H1 (cell line): ENCODE measurements at regions not wholly inside any gene's neighbourhood (a gene's known extent, or its start where the extent isn't known, plus 50 kb on each side); places are given as distances from the start of the nearest gene placed in this dataset.

Experiments used
- CTCF ChIA-PET: fragments of 300-600 bp; sonication (Branson Sonifier 250); formaldehyde crosslinking; loops from one replicate; lab custom pipeline; 2021; ENCODE audit not compliant: partially characterized antibody; lab: Charles Lee
- POLR2A ChIA-PET: fragments of 300-600 bp; sonication (Branson Sonifier 250); formaldehyde crosslinking; loops from one replicate; lab custom pipeline; 2021; ENCODE audit warnings: inconsistent platforms; ENCODE audit not compliant: partially characterized antibody; lab: Charles Lee
- DNase-seq, 2 experiments: peaks; one replicate each; pipeline versions ENCODE4 v3.0.0 to v3.0.0-alpha.2; 2010 to 2022; ENCODE audit warnings: low spot score in 2 of 2, low read depth in 1 of 2, mixed read lengths in 1 of 2
- FAIRE-seq: peaks from 2 replicates; lab custom pipeline; 2011; peaks lifted over from hg19 to GRCh38; lab: Jason Lieb, UNC
- H2AFZ ChIP-seq: 2 replicates; pipeline ENCODE4 v1.8.1; 2012; ENCODE audit warnings: low read length, inconsistent platforms
- H2AK5ac ChIP-seq: 2 replicates; pipeline ENCODE4 v1.6.1; 2013; ENCODE audit warnings: low read depth, low read length
- H2BK120ac ChIP-seq: replicated peaks from 2 replicates; pipeline ENCODE3; 2013; ENCODE audit warnings: low read depth, low read length, inconsistent platforms
- H2BK12ac ChIP-seq: 2 replicates; pipeline ENCODE4 v1.6.1; 2013; ENCODE audit warnings: low read depth, low read length
- H2BK15ac ChIP-seq: 2 replicates; pipeline ENCODE4 v1.6.1; 2013; ENCODE audit warnings: low read length
- H2BK20ac ChIP-seq: 2 replicates; pipeline ENCODE4 v1.6.1; 2013; ENCODE audit warnings: low read length
- H2BK5ac ChIP-seq: 2 replicates; pipeline ENCODE4 v1.6.1; 2013; ENCODE audit warnings: low read depth, low read length
- H3K14ac ChIP-seq: 2 replicates; pipeline ENCODE4 v1.6.1; 2013; ENCODE audit warnings: inconsistent platforms; ENCODE audit not compliant: insufficient read length
- H3K18ac ChIP-seq: 2 replicates; pipeline ENCODE4 v1.6.1; 2013; ENCODE audit warnings: low read length; ENCODE audit errors: extremely low read depth
- H3K23ac ChIP-seq: 2 replicates; pipeline ENCODE4 v1.6.1; 2013; ENCODE audit warnings: inconsistent platforms; ENCODE audit not compliant: insufficient read length
- H3K23me2 ChIP-seq: 2 replicates; pipeline ENCODE4 v1.6.1; 2013; ENCODE audit warnings: low read depth, low read length
- H3K27ac ChIP-seq: 2 replicates; pipeline ENCODE4 v1.6.1; 2011; ENCODE audit warnings: low read depth, low read length, inconsistent platforms
- H3K27me3 ChIP-seq, 4 experiments: replicated peaks in 1 of 4; 1 replicate in 1 of 4; 2 replicates in 3 of 4; pipeline versions ENCODE4 v1.6.1 to v1.8.1; 2011 to 2013; ENCODE audit warnings: low read length in 3 of 4, mild to moderate bottlenecking in 3 of 4, inconsistent platforms in 2 of 4, mixed read lengths in 2 of 4, moderate library complexity in 1 of 4; ENCODE audit not compliant: control insufficient read depth in 3 of 4, insufficient read depth in 3 of 4; ENCODE audit errors: extremely low read depth in 1 of 4
- H3K36me3 ChIP-seq, 4 experiments: 2 replicates each; pipeline versions ENCODE4 v1.6.1 to v1.8.1; 2011 to 2013; ENCODE audit warnings: mild to moderate bottlenecking in 4 of 4, low read length in 3 of 4, moderate library complexity in 2 of 4, control low read depth in 1 of 4, inconsistent platforms in 1 of 4; ENCODE audit not compliant: insufficient read depth in 4 of 4, control insufficient read depth in 2 of 4
- H3K4ac ChIP-seq: replicated peaks from 2 replicates; pipeline ENCODE3; 2013; ENCODE audit warnings: low read length, low read depth, mixed read lengths, inconsistent platforms; ENCODE audit not compliant: insufficient read length
- H3K4me1 ChIP-seq, 4 experiments: replicated peaks in 1 of 4; 1 replicate in 1 of 4; 2 replicates in 3 of 4; pipeline versions ENCODE4 v1.6.1 to v1.8.1; 2011 to 2013; ENCODE audit warnings: low read length in 3 of 4, inconsistent platforms in 2 of 4, mixed read lengths in 1 of 4; ENCODE audit not compliant: insufficient read depth in 4 of 4, control insufficient read depth in 3 of 4
- H3K4me2 ChIP-seq, 2 experiments: 2 replicates each; pipeline versions ENCODE4 v1.6.1 to v1.8.1; 2011 to 2013; ENCODE audit warnings: low read depth in 2 of 2, low read length in 2 of 2, control low read depth in 1 of 2, inconsistent platforms in 1 of 2, mild to moderate bottlenecking in 1 of 2; ENCODE audit not compliant: insufficient read depth in 1 of 2
- H3K4me3 ChIP-seq, 4 experiments: fragments of 200-600, 300-600 bp in 1 of 4; sonication (generic), shearing (Covaris generic), sonication (Bioruptor Twin) in 1 of 4; 2 replicates each; pipeline versions ENCODE4 v1.5.1 to v1.8.1; 2011 to 2016; ENCODE audit warnings: low read length in 4 of 4, low read depth in 3 of 4, control low read depth in 2 of 4, inconsistent platforms in 2 of 4, mild to moderate bottlenecking in 2 of 4, mixed read lengths in 1 of 4, moderate library complexity in 1 of 4; ENCODE audit not compliant: insufficient read depth in 2 of 4; ENCODE audit errors: extremely low read depth in 1 of 4
- H3K56ac ChIP-seq: replicated peaks from 2 replicates; pipeline ENCODE3; 2013; ENCODE audit warnings: low read depth, mild to moderate bottlenecking, mixed read lengths, low read length, inconsistent platforms; ENCODE audit not compliant: insufficient read length
- H3K79me1 ChIP-seq: 2 replicates; pipeline ENCODE4 v1.6.1; 2013; ENCODE audit warnings: low read depth, low read length, control low read depth
- H3K79me2 ChIP-seq, 2 experiments: 2 replicates each; pipeline versions ENCODE4 v1.6.1 to v1.8.1; 2012 to 2013; ENCODE audit warnings: low read length in 2 of 2, mild to moderate bottlenecking in 2 of 2, inconsistent platforms in 1 of 2; ENCODE audit not compliant: insufficient read depth in 2 of 2, control insufficient read depth in 1 of 2
- H3K9ac ChIP-seq, 4 experiments: replicated peaks in 1 of 4; 1 replicate in 1 of 4; 2 replicates in 3 of 4; pipeline versions ENCODE4 v1.6.1 to v1.8.1; 2011 to 2013; ENCODE audit warnings: low read depth in 3 of 4, low read length in 3 of 4, control low read depth in 2 of 4, mild to moderate bottlenecking in 2 of 4, moderate library complexity in 2 of 4, inconsistent platforms in 1 of 4; ENCODE audit errors: extremely low read depth in 1 of 4
- H3K9me3 ChIP-seq, 2 experiments: 2 replicates each; pipeline versions ENCODE4 v1.6.1 to v1.8.1; 2012 to 2013; ENCODE audit warnings: mild to moderate bottlenecking in 2 of 2, moderate library complexity in 2 of 2, control low read depth in 1 of 2, inconsistent platforms in 1 of 2, low read depth in 1 of 2, low read length in 1 of 2, mixed read lengths in 1 of 2; ENCODE audit not compliant: insufficient read depth in 2 of 2
- H4K20me1 ChIP-seq, 2 experiments: replicated peaks in 1 of 2; 2 replicates each; pipeline versions ENCODE3 to v1.8.1; 2011 to 2013; ENCODE audit warnings: inconsistent platforms in 2 of 2, low read length in 2 of 2, mild to moderate bottlenecking in 1 of 2; ENCODE audit not compliant: insufficient read depth in 2 of 2, control insufficient read depth in 1 of 2
- H4K5ac ChIP-seq: 2 replicates; pipeline ENCODE4 v1.6.1; 2013; ENCODE audit warnings: low read length, low read depth, mixed read lengths, inconsistent platforms; ENCODE audit not compliant: insufficient read length
- H4K8ac ChIP-seq: 2 replicates; pipeline ENCODE4 v1.8.0; 2013; ENCODE audit warnings: mild to moderate bottlenecking, moderate library complexity, low read length, inconsistent platforms; ENCODE audit not compliant: insufficient read depth; ENCODE audit errors: extremely low read depth
- H4K91ac ChIP-seq: replicated peaks from 2 replicates; pipeline ENCODE3; 2013; ENCODE audit warnings: low read length, mixed read lengths, inconsistent platforms; ENCODE audit not compliant: insufficient read length
- ATF3 ChIP-seq: IDR thresholded peaks from 2 replicates; pipeline ENCODE4 v1.6.1; 2011; ENCODE audit warnings: low read depth, mild to moderate bottlenecking, low read length; ENCODE audit not compliant: insufficient read depth
- CHD1 ChIP-seq: IDR thresholded peaks from 2 replicates; pipeline ENCODE4 v1.6.1; 2012; ENCODE audit warnings: low read depth, low read length, improper control_type of control experiment
- EZH2 ChIP-seq: fragments of 200-600 bp; sonication (generic); IDR thresholded peaks from 2 replicates; pipeline ENCODE4 v1.7.1; 2012; ENCODE audit warnings: low read depth, mild to moderate bottlenecking, moderate library complexity, low read length, inconsistent platforms; ENCODE audit not compliant: severe bottlenecking
- NANOG ChIP-seq: IDR thresholded peaks from 2 replicates; pipeline ENCODE4 v1.6.1; 2011; ENCODE audit warnings: low read length, low read depth, mild to moderate bottlenecking, inconsistent platforms; ENCODE audit not compliant: insufficient read depth, poor library complexity, severe bottlenecking
- PHF8 ChIP-seq: fragments of 200-600 bp; sonication (generic); conservative IDR thresholded peaks from 2 replicates; pipeline ENCODE4 v1.7.1; 2012; ENCODE audit warnings: low read depth, mild to moderate bottlenecking, inconsistent platforms, low read length, moderate library complexity
- RNF2 ChIP-seq: fragments of 200-900, 300-1000 bp; sonication (generic); IDR thresholded peaks from 2 replicates; pipeline ENCODE4 v1.7.1; 2016; ENCODE audit warnings: borderline replicate concordance, low read depth, mild to moderate bottlenecking, antibody characterized with exemption, low read length; ENCODE audit not compliant: poor library complexity, severe bottlenecking; ENCODE audit errors: missing control alignments
- SIN3A ChIP-seq, 2 experiments: IDR thresholded peaks in 1 of 2; conservative IDR thresholded peaks in 1 of 2; 2 replicates each; pipeline ENCODE4 v1.6.1; 2011 to 2012; ENCODE audit warnings: low read length in 2 of 2, improper control_type of control experiment in 1 of 2, low read depth in 1 of 2, mild to moderate bottlenecking in 1 of 2
- SIRT6 ChIP-seq: IDR thresholded peaks from one replicate; pipeline ENCODE4 v1.7.1; 2012; ENCODE audit warnings: low read length, inconsistent platforms
- SIX5 ChIP-seq: IDR thresholded peaks from 2 replicates; pipeline ENCODE4 v1.6.1; 2011; ENCODE audit warnings: mild to moderate bottlenecking, low read depth, low read length
- SP1 ChIP-seq: IDR thresholded peaks from 2 replicates; pipeline ENCODE4 v1.6.1; 2011; ENCODE audit warnings: low read depth, low read length
- SP4 ChIP-seq: IDR thresholded peaks from 2 replicates; pipeline ENCODE4 v1.6.1; 2012; ENCODE audit warnings: low read length, inconsistent platforms
- TAF7 ChIP-seq: optimal IDR thresholded peaks from 2 replicates; pipeline ENCODE3; 2011; ENCODE audit warnings: low read depth, mild to moderate bottlenecking, inconsistent platforms, low read length, moderate library complexity, borderline replicate concordance
- WGBS, 2 experiments: shearing (Covaris generic) in 1 of 2; methylation state at CpG; one replicate each; pipeline versions ENCODE4 v1.1.6 to v1.1.7; 2013 to 2015; ENCODE audit warnings: low lambda C conversion rate in 2 of 2, mixed read lengths in 2 of 2, inconsistent platforms in 1 of 2, low coverage in 1 of 2, missing lambda C conversion rate in 1 of 2; ENCODE audit not compliant: insufficient replicate concordance in 2 of 2, insufficient coverage in 1 of 2, insufficient read length in 1 of 2; ENCODE audit errors: extremely low coverage in 1 of 2, missing lambda C conversion rate in 1 of 2; 5-methylcytosine and 5-hydroxymethylcytosine counted together

DNA sequence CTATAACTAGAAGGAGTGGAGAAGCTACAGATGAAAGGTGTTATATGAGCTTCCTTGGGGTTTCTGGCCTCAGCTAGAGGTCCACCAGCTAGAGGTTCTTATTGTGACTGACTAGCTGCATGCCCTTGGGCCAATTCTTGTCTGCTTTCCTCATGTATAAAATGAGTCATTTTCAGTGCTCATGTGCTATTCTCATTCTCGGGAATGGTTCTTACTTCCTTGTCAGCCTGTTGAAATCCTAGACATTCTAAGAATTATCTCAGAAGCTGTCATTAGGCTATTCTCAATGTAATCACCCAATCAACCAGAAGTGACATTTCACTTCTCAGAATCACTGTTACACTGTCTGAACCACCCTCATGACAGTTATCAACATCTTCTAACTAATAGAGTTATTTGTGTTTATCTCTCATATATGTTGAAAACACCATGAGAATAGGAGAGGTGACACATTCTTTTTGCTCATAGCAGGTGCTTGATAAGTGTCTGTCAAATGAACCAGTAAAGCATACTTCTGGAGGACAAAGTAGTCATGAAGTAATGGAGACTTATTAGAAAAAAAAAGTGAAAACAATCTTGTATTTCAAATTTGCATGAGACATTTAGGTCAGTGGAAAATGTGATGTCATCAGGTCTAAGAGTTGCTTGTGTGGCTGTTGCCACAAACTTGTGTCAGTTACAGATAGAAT, 122.8 kb upstream of the IVNS1ABP start:
- H2BK120ac ChIP-seq, result no peak overlapping the region
- H2BK15ac ChIP-seq, result no peak overlapping the region
- no peak overlapping the region for H2AK5ac ChIP-seq
- no peaks in the 10 kb centered on the region for H3K4me1 ChIP-seq
- H2AFZ ChIP-seq, result no peak overlapping the region
- no peak overlapping the region for H3K56ac ChIP-seq
- H4K8ac ChIP-seq, result no peak overlapping the region
- DNase-seq (no peak), FAIRE-seq (no peak)
- no peaks in the 10 kb centered on the region for H3K9me3 ChIP-seq
- no peak overlapping the region for H2BK5ac ChIP-seq
- H4K20me1 ChIP-seq, result peaks cover 0 to 1% of the 10 kb centered on the region in 2 experiments
- no peak overlapping the region for H2BK12ac ChIP-seq
- no peaks in the 10 kb centered on the region for H3K79me2 ChIP-seq
- no peak overlapping the region for H3K23ac ChIP-seq
- H3K4me3 ChIP-seq, result no peak overlapping the region
- no peaks in the 10 kb centered on the region for H3K36me3 ChIP-seq
- no peak overlapping the region for H3K4ac ChIP-seq
- H3K18ac ChIP-seq, result no peak overlapping the region
- no peak overlapping the region for H4K91ac ChIP-seq
- no peaks in the 10 kb centered on the region for H3K79me1 ChIP-seq
- ChIA-PET CTCF (interaction anchor here (0.7 to 1.2 kb wide), 3 partner anchors 9 to 115 kb away, joined by 3 to 4 read pairs (median 3); no protein-coding TSS in a partner anchor), POLR2A (interaction anchor here (0.7 kb wide), 1 partner anchor 22 kb away, joined by 3 read pairs; no protein-coding TSS in a partner anchor)
- 88% methylated on average over 1 of the region's 1 CpG; no CpG with 5 or more reads in 1 of the 2 experiments for WGBS, 2 experiments
- no peak overlapping the region for H3K9ac ChIP-seq
- H3K27me3 ChIP-seq, result no peaks in the 10 kb centered on the region
- H4K5ac ChIP-seq, result no peak overlapping the region
- H3K27ac ChIP-seq, result no peak overlapping the region
- H3K14ac ChIP-seq, result no peak overlapping the region
- H3K23me2 ChIP-seq, result no peaks in the 10 kb centered on the region
- no peak overlapping the region for H3K4me2 ChIP-seq
- H2BK20ac ChIP-seq, result no peak overlapping the region
- TF ChIP-seq PHF8, result no peak
- TF ChIP-seq ATF3, result no peak
- no peak for TF ChIP-seq TAF7
- no peak for TF ChIP-seq SIX5
- TF ChIP-seq EZH2, result no peak
- TF ChIP-seq SP4, result no peak
- no peak for TF ChIP-seq RNF2
- TF ChIP-seq CHD1, result no peak
- TF ChIP-seq NANOG, result no peak
- no peak for TF ChIP-seq SIRT6
- TF ChIP-seq SP1, result no peak
- no peak for TF ChIP-seq SIN3A (conservative IDR thresholded peaks at IDR 0.05 in 1 of 2, IDR thresholded peaks at IDR 0.05 in 1 of 2; ENCODE audit: low read depth in 1 of 2, low read length in 2 of 2)
